Suppressor macrophage (primary cell): ENCODE measurements at regions not wholly inside any gene's neighbourhood (a gene's known extent, or its start where the extent isn't known, plus 50 kb on each side); places are given as distances from the start of the nearest gene placed in this dataset.
A peak's percentile ranks its signal among the peaks of the same experiment; 100 is the strongest.
"Not testable (repeated sequence)": the region's sequence is repeated elsewhere in the genome, so short reads cannot be mapped to it uniquely, and the experiment has no call there.

ENCODE experiments used
- DNase-seq, 4 experiments: peaks; one replicate each; pipeline ENCODE4 v3.0.0-alpha.2; 2020 to 2022

- peak in 3 of 4 experiments; percentile 9 to 22 (median 21) for DNase-seq
Observed at GRCh38 chr14:80055667-80056496, 155.4 kb downstream of the DIO2 start.

- DNase-seq, result no peak
Observed at GRCh38 chr14:80055226-80055625, 156.1 kb downstream of the DIO2 start.

- no peak for DNase-seq
Observed at GRCh38 chr14:80054020-80054419, 157.3 kb downstream of the DIO2 start.

DNA sequence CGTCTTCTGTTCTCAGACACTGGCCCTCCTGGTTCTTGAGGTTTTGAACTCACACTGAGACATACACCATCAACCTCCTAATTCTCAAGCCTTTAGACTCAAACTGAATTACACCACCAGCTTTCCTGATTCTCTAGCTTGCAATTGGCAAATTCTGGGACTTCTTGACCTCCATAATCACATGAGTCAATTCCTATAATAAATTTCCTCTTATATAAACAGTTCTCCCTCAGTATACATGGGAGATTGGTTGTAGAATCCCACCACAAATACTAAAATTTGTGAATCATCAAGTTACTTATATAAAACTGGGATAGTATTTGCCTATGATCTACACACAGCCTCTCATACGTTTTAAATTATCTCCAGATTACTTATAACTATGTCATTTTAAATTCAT is 162.2 kb downstream of the DIO2 start:
- no peak for DNase-seq

- no peak for DNase-seq
Observed at GRCh38 chr14:80047761-80048160, 163.5 kb downstream of the DIO2 start.

DNA sequence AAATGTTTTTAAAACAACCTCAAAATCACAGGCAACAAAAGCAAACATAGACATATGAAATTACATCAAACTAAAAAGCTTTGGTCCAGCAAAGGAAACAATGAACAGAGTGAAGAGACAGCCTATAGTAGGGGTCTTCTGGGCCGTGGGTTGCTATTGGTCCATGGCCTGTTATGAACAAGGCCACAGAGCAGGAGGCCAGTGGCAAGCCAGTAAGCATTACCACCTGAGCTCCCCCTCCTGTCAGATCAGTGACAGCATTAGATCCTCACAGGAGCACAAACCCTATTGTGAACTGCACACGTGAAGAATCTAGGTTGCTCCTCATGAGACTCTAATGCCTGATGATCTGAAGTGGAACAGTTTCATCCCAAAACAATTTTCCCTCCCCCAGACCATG is 174.0 kb downstream of the DIO2 start:
- no peak for DNase-seq

DNA sequence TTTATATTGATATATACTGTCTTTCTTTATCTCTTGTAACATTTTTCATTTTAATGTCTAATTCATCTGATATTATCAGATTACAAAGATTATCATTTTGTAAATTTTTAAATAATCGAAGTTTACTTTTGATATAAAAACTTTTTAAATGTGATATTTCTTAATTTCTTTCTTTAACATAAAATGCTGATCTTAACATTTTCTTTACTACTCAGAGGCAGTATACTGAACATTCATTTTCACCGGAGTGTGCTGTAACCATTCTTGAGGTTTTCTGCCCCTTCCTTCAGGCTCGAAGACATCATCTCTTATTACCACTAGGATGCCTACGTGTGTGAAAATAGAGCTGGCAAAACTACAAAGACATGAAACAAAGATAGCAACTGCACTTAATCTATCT is 186.9 kb downstream of the DIO2 start:
- no peak for DNase-seq

- DNase-seq, result not testable (repeated sequence)
Observed at GRCh38 chr14:80018476-80018875, 192.8 kb downstream of the DIO2 start.

GRCh38 chr14:80017795-80018194 is 193.5 kb downstream of the DIO2 start:
- no peak for DNase-seq

GRCh38 chr14:80010245-80010644 is 201.1 kb downstream of the DIO2 start:
- not testable (repeated sequence) for DNase-seq

DNA sequence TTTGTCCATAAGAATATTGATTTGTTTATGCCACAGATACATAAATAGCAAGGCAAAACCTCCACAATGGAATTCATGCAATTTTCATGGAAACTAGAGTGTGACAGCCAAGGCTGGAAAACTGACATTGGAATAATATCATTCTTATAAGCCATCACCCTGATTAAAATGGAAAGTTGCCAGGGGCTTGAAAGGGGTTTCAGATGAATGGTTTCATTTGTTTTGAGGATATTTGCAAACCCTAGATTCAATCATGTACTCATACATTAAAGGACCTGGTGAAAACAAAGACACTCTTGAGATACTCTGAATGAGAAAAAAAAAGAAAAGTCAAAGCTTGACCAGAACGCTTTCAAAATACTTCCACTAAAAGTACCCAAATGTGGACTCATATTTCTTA is 205.7 kb downstream of the DIO2 start:
- no peak for DNase-seq

- DNase-seq, result no peak
Observed at GRCh38 chr14:80004871-80005270, 206.4 kb downstream of the DIO2 start.

- DNase-seq, result no peak
Observed at GRCh38 chr14:80003138-80003537, 208.2 kb downstream of the DIO2 start.

- no peak for DNase-seq
Observed at GRCh38 chr14:79997509-79998208, 213.6 kb downstream of the DIO2 start.

DNA sequence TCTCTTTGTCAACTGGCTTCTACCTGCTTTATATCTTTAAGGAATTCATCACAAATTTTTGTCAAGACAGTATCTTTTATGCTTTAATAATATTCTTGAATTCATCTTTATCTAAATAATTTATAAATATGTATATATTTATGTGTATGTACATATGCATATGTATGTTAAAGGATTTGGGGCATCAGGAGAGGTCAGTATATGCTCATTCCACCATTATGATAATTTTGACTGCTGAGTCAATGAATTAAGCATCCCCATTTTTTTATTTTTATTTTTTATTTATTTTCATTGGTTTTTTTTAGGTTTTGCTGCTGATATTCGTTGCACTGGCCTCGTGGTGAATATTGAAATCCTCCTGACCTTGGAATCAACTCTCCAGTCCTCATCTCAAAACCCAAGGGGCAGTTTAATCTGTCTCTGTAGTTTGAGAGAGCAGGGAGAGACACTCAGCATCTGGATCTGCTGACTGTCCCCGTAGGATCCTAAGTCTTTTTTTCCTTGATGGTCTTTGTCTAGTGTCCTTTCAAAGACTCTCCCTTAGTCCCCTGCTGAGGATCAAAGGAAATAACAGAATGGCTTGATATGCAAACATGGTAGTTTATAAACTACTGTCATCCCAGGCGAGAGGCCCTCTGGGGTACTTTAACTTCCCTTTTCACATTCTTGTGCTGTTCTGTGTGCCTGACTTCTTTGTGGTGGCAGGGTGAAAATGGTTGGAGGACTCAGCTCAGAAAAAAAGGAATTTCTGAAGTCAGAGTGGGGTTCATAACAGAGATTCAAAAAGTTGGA is 218.7 kb downstream of the DIO2 start:
- no peak for DNase-seq

DNA sequence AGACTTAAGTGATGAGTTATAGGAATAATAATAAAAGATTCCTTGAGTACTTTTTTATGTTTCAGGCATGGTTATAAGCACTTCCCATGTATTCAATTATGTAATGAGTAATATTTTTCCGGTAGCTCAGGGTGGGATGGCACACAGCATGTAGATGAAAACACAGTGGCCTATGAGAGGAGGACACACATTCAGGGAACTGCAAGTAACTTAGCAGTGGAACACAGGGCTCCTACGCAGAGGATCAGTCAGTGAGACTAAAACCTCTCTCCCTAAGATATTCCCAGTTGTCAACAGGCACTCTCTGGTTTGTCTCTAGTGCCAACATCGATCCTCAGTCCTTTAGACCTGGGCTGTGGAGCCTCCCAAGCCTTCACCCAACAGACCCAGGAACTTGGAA is 219.4 kb downstream of the DIO2 start:
- no peak for DNase-seq

- no peak for DNase-seq
Observed at GRCh38 chr14:79989990-79990389, 221.3 kb downstream of the DIO2 start.

DNA sequence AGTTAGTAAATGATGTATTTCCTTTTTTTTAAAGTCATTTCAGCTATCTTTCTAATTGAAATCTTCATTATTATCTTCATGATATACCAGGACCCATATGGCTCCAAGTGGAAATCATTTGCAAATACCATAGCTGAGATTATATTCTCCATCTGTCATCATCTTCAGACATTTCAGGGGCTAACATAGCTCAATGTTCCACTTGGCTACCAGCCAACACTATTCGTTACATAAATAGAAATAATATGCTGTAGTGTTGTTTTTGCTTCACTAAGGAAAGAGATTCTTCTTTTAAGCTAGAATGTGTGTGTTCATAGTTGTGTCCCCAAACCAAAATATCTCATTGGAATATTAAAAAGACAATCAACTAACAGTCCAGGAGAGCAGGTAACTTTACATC is 225.1 kb downstream of the DIO2 start:
- no peak for DNase-seq

GRCh38 chr14:79972230-79972629 is 239.1 kb downstream of the DIO2 start:
- DNase-seq, result no peak

GRCh38 chr14:79971330-79971729 is 240.0 kb downstream of the DIO2 start:
- peak in 1 of 4 experiments; percentile 1 for DNase-seq

GRCh38 chr14:79967453-79967852 is 243.9 kb downstream of the DIO2 start:
- no peak for DNase-seq

- DNase-seq, result no peak
Observed at GRCh38 chr14:79967001-79967400, 244.3 kb downstream of the DIO2 start.

DNA sequence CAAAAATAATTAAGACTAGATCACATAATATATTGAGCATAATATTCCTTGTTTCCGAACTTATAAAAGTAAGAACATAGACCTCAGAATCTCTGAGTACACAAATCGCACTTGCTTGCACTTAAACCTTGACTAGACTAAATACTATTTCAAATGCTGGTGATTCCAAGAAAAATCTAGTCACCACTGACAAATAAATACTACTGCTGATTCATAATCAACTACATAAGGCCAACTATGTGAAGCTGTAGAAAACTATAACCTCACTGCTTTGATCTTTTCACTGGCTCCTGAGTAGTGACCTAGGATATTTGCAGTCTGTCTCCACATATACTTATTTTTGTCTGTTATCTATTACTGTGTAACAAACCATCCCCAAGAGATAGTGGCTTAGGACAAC is 245.4 kb downstream of the DIO2 start:
- DNase-seq, result no peak
